D721Med (cell line): ENCODE measurements at regions not wholly inside any gene's neighbourhood (a gene's known extent, or its start where the extent isn't known, plus 50 kb on each side); places are given as distances from the start of the nearest gene placed in this dataset.
"Not testable (repeated sequence)": the region's sequence is repeated elsewhere in the genome, so short reads cannot be mapped to it uniquely, and the experiment has no call there.

Source experiments
- DNase-seq: peaks from one replicate; pipeline ENCODE4 v3.0.0; 2011; ENCODE audit warnings: low spot score; ENCODE audit not compliant: insufficient read length
- FAIRE-seq: peaks from 2 replicates; lab custom pipeline; 2011; peaks lifted over from hg19 to GRCh38; lab: Jason Lieb, UNC
- TF ChIP-seq, protein P1 (sequence below): IDR thresholded peaks from 2 replicates; pipeline ENCODE4 v1.5.1; 2012; ENCODE audit warnings: mild to moderate bottlenecking, control low read depth; ENCODE audit not compliant: insufficient read depth; ENCODE audit errors: missing control alignments

DNA sequence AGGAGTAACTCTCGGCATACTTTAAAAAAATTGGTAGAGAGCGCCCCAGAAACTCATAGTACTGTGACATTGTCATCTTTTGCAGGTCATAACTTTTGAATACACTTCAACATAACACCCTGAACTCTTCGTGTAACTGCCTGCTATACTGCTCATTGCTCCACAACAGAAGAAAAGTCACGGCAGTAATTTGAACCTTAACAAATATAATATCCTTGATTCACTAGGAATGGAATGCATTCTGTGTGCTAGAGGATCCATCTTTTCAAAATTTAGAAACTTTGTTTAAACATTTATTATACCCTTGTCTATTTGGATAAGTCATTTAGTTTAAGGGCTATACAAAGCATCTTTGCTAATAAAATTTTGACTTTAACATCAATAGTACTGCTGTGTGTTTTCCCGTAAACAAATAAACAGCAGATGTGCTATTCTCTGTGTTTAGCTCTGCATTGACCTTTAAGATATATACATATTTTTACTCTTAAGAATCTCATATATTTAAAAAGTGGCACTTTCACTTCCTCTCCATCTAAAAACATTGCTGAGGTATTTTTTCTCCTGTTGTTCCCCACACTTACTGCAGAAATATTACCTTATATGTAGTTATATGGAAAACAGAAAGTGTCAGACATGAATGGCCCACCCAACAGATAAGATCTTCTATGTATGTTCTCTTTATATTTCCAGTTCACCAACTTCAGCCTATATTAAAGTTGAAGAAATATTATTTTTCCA lies 217.6 kb upstream of the TMEM229A start:
- DNase-seq = no peak
- no peak for FAIRE-seq
- TF ChIP-seq, protein P1, sequence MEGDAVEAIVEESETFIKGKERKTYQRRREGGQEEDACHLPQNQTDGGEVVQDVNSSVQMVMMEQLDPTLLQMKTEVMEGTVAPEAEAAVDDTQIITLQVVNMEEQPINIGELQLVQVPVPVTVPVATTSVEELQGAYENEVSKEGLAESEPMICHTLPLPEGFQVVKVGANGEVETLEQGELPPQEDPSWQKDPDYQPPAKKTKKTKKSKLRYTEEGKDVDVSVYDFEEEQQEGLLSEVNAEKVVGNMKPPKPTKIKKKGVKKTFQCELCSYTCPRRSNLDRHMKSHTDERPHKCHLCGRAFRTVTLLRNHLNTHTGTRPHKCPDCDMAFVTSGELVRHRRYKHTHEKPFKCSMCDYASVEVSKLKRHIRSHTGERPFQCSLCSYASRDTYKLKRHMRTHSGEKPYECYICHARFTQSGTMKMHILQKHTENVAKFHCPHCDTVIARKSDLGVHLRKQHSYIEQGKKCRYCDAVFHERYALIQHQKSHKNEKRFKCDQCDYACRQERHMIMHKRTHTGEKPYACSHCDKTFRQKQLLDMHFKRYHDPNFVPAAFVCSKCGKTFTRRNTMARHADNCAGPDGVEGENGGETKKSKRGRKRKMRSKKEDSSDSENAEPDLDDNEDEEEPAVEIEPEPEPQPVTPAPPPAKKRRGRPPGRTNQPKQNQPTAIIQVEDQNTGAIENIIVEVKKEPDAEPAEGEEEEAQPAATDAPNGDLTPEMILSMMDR = no peak

DNA sequence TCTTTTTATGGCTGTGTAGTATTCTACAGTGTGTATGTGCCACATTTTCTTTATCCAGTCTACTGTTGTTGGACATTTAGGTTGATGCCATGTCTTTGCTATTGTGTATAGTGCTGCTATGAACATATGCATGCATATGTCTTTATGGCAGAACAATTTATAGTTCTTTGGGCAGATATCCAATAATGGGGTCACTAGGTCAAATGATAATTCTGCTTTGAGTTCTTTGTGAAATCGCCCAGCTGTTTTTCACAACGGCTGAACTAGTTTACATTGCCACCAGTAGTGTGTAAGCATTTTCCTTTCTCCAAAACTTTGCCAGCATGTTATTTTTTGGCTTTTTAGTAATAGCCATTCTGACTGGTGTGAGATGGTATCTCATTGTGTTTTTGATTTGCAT lies 214.8 kb upstream of the TMEM229A start:
- TF ChIP-seq, protein P1 = no peak
- FAIRE-seq = no peak
- no peak for DNase-seq

DNA sequence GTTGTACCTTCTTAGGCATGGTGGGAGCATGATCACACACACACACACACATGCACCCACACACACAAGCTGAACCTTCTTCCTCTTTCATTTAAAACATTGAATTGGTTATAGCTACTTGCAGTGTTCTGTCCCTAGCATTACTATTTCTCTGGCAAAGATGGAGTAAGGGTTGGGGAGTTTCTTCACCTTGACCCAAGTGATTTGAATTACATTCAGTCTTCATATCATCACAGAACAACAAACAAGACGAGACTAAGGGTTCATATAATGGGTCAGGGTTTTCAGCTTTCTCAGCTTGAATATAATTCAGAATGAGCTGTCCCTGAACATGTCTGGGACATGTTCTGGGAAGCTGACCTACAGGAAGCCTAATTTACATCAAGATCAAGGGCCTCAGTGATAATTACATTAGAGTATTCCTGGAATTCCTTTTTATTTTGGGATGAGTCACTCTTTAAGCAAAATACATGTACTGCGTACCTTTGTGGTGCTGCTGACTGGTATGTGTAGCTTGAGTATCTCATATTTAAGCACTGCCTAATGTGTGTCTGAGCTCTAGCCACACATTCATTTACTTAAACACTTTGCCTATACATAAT lies 213.5 kb upstream of the TMEM229A start:
- DNase-seq (no peak), FAIRE-seq (no peak)
- TF ChIP-seq, protein P1 = no peak

DNA sequence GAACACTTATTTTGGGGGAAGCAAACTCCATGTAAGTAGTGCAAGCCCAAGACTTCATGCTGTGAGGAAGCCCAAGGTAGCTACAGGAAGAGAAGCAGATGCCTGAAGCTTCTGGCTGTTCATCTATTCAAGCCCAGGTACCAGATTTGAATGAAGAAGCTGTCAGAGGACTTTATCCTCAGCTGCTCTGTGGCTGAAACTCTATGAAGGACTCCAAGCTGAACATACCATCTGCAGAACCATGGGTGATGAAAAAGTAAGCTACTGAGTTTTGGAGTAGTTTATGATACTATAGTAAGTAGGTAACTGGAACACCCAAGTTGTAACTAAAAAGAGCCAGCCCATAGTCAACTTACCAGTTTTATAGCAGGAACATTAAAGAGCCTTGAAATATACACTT lies 211.6 kb upstream of the TMEM229A start:
- not testable (repeated sequence) for DNase-seq, FAIRE-seq

DNA sequence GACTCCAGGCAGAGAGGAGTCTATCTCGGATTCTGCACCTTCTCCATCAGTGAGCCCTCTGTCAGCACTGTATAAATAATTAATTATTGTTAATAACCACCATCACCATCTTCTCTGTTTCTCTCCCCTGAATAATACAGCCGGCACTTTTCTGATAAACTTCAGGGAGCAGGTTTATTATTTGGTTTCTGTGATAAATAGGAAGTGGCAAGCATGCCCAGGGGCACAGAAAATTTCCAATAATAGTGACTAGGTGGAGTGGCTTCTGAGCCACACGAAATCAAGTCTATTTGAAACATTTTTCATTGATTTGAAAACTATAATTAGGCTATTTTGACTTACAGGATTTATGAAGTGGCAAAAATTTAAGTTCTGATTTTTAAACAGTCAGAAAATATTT lies 186.8 kb upstream of the TMEM229A start:
- TF ChIP-seq, protein P1 = no peak
- no peak for FAIRE-seq
- DNase-seq = no peak

DNA sequence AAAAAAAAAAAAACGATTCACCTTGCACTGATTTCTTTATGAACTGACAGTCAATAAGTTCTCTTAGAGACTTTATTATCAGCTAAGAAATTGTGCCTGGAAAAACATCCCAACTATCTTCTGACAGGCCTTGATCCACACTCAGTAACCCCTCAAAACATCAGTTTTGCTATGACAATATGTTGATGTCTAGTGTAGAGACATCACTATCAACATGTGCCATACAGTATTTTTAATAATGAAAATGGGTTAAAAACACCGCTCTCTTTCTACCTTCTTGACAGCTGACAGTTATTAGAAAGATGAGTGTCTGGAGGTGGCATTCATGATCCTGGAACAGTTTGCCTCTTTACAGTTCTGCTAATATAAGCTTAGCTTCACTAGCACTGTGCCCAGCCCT lies 175.8 kb upstream of the TMEM229A start:
- FAIRE-seq = no peak
- DNase-seq = no peak
- TF ChIP-seq, protein P1 = no peak

DNA sequence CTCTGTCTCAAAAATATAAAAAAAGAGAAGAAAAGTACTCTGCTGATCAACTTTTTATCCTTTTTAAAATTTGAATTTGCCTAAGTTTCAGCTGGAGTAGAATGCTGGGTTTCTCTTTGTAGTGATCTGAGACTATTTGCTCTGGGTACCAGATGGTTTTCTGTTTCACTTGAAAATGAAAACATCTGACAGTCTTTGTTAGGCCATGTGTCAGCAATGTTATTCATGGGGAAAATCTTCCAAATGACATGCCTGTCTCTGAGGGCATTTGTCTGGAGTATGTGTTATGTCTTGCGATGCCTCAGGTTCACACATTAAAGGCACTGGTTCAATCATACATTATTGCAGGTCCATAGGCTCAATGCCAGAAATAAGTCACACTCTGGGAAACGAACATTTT lies 175.3 kb upstream of the TMEM229A start:
- DNase-seq (no peak), FAIRE-seq (no peak)
- TF ChIP-seq, protein P1 = no peak
